ENCODE measurements at regions not wholly inside any gene's neighbourhood (a gene's known extent, or its start where the extent isn't known, plus 50 kb on each side); places are given as distances from the start of the nearest gene placed in this dataset.

GRCh38 chr18:67599277-67599676 lies 82.8 kb upstream of the DSEL start:
- H3K4me2 ChIP-seq (ENCODE audit: low read length), result 0 out of 2 replicates have a peak overlapping the region, but pooled peaks have one; percentile 0
- H4K20me1 ChIP-seq (ENCODE audit: insufficient read depth, low read length), result no peaks in the 10 kb centered on the region
- H3K27ac ChIP-seq (ENCODE audit: low read length), result no peak overlapping the region
- no peaks in the 10 kb centered on the region for H3K36me3 ChIP-seq (replicated peaks; ENCODE audit: low read depth, low read length)
- no peaks in the 10 kb centered on the region for H3K27me3 ChIP-seq (ENCODE audit: low read depth, low read length)
- peaks cover 7% of the 10 kb centered on the region for H3K4me1 ChIP-seq (ENCODE audit: low read length)
- no peaks in the 10 kb centered on the region for H3K79me2 ChIP-seq (ENCODE audit: low read length)
- no peak for TF ChIP-seq CTCF (IDR thresholded peaks at IDR 0.05; ENCODE audit: low read depth, low read length)
- no peak for TF ChIP-seq EZH2phosphoT487 (IDR thresholded peaks at IDR 0.05; ENCODE audit: low read depth)
- no peak overlapping the region for H3K4me3 ChIP-seq (ENCODE audit: low read length)
- H2AFZ ChIP-seq (ENCODE audit: low read depth, low read length), result no peak overlapping the region
- no peak overlapping the region for H3K9ac ChIP-seq (ENCODE audit: low read length)
- H3K9me3 ChIP-seq (ENCODE audit: insufficient read depth, low read length), result peaks cover 10% of the 10 kb centered on the region

DNA sequence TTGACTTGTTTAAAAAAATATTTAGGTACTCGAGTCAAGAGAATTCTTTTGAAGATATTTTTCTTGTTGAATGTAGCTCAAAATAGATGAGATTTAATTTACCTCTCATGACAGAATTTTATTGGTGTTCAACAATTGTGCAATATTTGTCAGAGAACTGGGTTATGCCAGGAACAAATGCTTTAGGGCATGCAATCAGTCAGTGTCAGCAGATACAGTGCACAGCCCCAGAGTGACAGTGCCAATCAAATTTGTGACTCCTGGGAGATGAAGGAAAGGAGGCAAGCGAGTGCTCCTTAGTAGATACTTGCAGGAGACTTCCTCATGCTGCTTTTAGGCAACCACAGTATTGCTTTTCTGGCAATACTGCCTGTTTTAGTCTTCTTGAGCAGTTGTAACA lies 81.2 kb upstream of the DSEL start:
- TF ChIP-seq CTCF (IDR thresholded peaks at IDR 0.05; ENCODE audit: low read depth, low read length), result no peak
- TF ChIP-seq EZH2phosphoT487 (IDR thresholded peaks at IDR 0.05; ENCODE audit: low read depth), result no peak
- Histone ChIP-seq H3K9me3 (ENCODE audit: insufficient read depth, low read length) (peaks cover 10% of the 10 kb centered on the region), H4K20me1 (ENCODE audit: insufficient read depth, low read length) (no peaks in the 10 kb centered on the region), H3K9ac (ENCODE audit: low read length) (no peak overlapping the region), H3K27ac (ENCODE audit: low read length) (no peak overlapping the region), H3K36me3 (replicated peaks; ENCODE audit: low read depth, low read length) (no peaks in the 10 kb centered on the region), H3K79me2 (ENCODE audit: low read length) (no peaks in the 10 kb centered on the region), H3K4me2 (ENCODE audit: low read length) (no peak overlapping the region), H3K4me3 (ENCODE audit: low read length) (no peak overlapping the region), H2AFZ (ENCODE audit: low read depth, low read length) (no peak overlapping the region), H3K4me1 (ENCODE audit: low read length) (peaks cover 7% of the 10 kb centered on the region), H3K27me3 (ENCODE audit: low read depth, low read length) (no peaks in the 10 kb centered on the region)

DNA sequence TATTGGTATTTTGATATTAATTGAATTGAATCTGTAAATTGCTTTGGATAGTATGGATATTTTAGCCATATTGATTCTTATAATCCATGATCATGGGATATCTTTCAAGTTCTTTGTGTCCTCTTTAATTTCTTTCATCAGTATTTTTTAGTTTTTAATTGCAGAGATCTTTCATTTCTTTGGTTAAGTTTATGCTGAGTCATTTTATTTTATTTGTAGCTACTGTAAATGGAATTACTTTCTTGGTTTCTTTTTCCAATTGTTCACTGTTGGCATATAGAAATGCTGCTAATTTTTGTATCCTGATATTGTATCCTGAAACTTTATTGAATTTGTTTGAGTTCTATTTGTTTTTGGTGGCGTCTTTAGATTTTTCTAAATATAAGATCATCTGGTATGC lies 79.5 kb upstream of the DSEL start:
- Histone ChIP-seq H3K36me3 (replicated peaks; ENCODE audit: low read depth, low read length) (no peaks in the 10 kb centered on the region), H3K9me3 (ENCODE audit: insufficient read depth, low read length) (peaks cover 10% of the 10 kb centered on the region), H3K9ac (ENCODE audit: low read length) (no peak overlapping the region), H3K4me3 (ENCODE audit: low read length) (no peak overlapping the region), H3K27me3 (ENCODE audit: low read depth, low read length) (no peaks in the 10 kb centered on the region), H3K79me2 (ENCODE audit: low read length) (no peaks in the 10 kb centered on the region), H2AFZ (ENCODE audit: low read depth, low read length) (no peak overlapping the region), H3K27ac (ENCODE audit: low read length) (no peak overlapping the region), H3K4me2 (ENCODE audit: low read length) (no peak overlapping the region), H3K4me1 (ENCODE audit: low read length) (peaks cover 7% of the 10 kb centered on the region), H4K20me1 (ENCODE audit: insufficient read depth, low read length) (no peaks in the 10 kb centered on the region)
- TF ChIP-seq CTCF (IDR thresholded peaks at IDR 0.05; ENCODE audit: low read depth, low read length) (no peak), EZH2phosphoT487 (IDR thresholded peaks at IDR 0.05; ENCODE audit: low read depth) (no peak)

GRCh38 chr18:67590571-67591141 lies 74.1 kb upstream of the DSEL start:
- Histone ChIP-seq H3K9ac (ENCODE audit: low read length) (no peak overlapping the region), H3K27ac (ENCODE audit: low read length) (no peak overlapping the region), H4K20me1 (ENCODE audit: insufficient read depth, low read length) (no peaks in the 10 kb centered on the region), H3K4me2 (ENCODE audit: low read length) (peak overlapping the region; percentile 18), H3K36me3 (replicated peaks; ENCODE audit: low read depth, low read length) (no peaks in the 10 kb centered on the region), H3K4me1 (ENCODE audit: low read length) (no peaks in the 10 kb centered on the region), H3K4me3 (ENCODE audit: low read length) (no peak overlapping the region), H3K79me2 (ENCODE audit: low read length) (no peaks in the 10 kb centered on the region), H3K9me3 (ENCODE audit: insufficient read depth, low read length) (peaks cover 5% of the 10 kb centered on the region; the same call in 1 of the 2 replicates), H2AFZ (ENCODE audit: low read depth, low read length) (peak overlapping the region; percentile 90), H3K27me3 (ENCODE audit: low read depth, low read length) (no peaks in the 10 kb centered on the region)
- TF ChIP-seq CTCF (IDR thresholded peaks at IDR 0.05; ENCODE audit: low read depth, low read length), result peak; percentile 64
- TF ChIP-seq EZH2phosphoT487 (IDR thresholded peaks at IDR 0.05; ENCODE audit: low read depth), result no peak

Data from OCI-LY3 (cell line).